Retinal pigment epithelial cell (primary cell): ENCODE measurements at regions not wholly inside any gene's neighbourhood (a gene's known extent, or its start where the extent isn't known, plus 50 kb on each side); places are given as distances from the start of the nearest gene placed in this dataset.
"Not testable (repeated sequence)": the region's sequence is repeated elsewhere in the genome, so short reads cannot be mapped to it uniquely, and the experiment has no call there.

Experiments
- DNase-seq: peaks from one replicate; pipeline ENCODE4 v3.0.0-alpha.2; 2010; ENCODE audit warnings: low read depth
- H3K4me3 ChIP-seq: 2 replicates; pipeline ENCODE4 v1.5.1; 2011; ENCODE audit warnings: mild to moderate bottlenecking, low read length, control low read depth, moderate library complexity
- TF ChIP-seq, protein P1 (sequence below): conservative IDR thresholded peaks from 2 replicates; pipeline ENCODE4 v1.5.1; 2011; ENCODE audit warnings: low read depth, low read length, control low read depth, inconsistent platforms

GRCh38 chr13:95404141-95404882 lies 103.1 kb upstream of the ABCC4 start:
- DNase-seq, result no peak
- TF ChIP-seq, protein P1, sequence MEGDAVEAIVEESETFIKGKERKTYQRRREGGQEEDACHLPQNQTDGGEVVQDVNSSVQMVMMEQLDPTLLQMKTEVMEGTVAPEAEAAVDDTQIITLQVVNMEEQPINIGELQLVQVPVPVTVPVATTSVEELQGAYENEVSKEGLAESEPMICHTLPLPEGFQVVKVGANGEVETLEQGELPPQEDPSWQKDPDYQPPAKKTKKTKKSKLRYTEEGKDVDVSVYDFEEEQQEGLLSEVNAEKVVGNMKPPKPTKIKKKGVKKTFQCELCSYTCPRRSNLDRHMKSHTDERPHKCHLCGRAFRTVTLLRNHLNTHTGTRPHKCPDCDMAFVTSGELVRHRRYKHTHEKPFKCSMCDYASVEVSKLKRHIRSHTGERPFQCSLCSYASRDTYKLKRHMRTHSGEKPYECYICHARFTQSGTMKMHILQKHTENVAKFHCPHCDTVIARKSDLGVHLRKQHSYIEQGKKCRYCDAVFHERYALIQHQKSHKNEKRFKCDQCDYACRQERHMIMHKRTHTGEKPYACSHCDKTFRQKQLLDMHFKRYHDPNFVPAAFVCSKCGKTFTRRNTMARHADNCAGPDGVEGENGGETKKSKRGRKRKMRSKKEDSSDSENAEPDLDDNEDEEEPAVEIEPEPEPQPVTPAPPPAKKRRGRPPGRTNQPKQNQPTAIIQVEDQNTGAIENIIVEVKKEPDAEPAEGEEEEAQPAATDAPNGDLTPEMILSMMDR, result peak; percentile 93
- peak overlapping the region; percentile 51 for H3K4me3 ChIP-seq

- no peak overlapping the region for H3K4me3 ChIP-seq
- TF ChIP-seq, protein P1, result no peak
- DNase-seq, result no peak
Measured at GRCh38 chr13:95406176-95406575, 104.9 kb upstream of the ABCC4 start.

- TF ChIP-seq, protein P1, result no peak
- no peak overlapping the region for H3K4me3 ChIP-seq
Measured at GRCh38 chr13:95411428-95412040, 110.3 kb upstream of the ABCC4 start.

DNA sequence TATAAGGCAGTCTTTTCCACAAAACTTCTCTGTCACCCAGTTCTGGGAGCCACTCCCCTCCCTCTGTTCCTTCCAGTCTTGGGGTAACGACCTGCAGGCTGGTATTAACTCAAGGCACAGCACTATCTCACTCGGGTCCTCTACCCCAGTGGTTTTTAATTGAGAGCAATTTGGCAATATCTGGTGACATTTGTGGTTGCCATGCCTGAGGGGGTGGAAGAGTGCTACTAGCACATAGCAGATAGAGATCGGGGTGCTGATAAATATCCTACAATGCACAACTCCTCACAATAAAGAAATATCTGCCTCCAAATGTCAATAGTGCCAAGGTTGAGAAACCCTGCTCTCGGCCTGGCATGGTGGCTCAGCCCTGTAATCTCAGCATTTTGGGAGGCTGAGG lies 117.7 kb upstream of the ABCC4 start:
- no peak for DNase-seq
- no peak overlapping the region for H3K4me3 ChIP-seq
- TF ChIP-seq, protein P1, result no peak

More at GRCh38 chr13:95411428-95412040, 110.3 kb upstream of the ABCC4 start:
- DNase-seq, result no peak

GRCh38 chr13:95420501-95420900 lies 119.2 kb upstream of the ABCC4 start:
- TF ChIP-seq, protein P1, result no peak
- no peak for DNase-seq
- H3K4me3 ChIP-seq, result no peak overlapping the region

DNA sequence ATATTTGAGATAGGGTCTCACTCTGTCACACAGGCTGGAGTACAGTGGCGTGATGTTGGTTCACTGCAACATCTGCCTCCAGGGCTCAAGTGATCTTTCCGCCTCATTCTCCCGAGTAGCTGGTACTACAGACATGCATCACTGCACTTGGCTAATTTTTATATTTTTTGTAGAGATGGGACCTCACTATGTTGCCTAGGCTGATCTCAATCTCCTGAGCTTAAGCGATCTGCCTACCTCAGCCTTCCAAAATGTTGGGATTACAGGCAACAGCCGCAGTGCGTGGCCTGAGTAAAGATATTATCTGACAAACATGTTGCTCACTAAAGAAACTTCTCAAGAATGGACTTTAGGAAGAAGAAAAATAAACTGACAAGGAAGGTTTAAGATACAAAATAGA lies 125.4 kb upstream of the ABCC4 start:
- DNase-seq, result no peak
- no peak overlapping the region for H3K4me3 ChIP-seq
- TF ChIP-seq, protein P1, result no peak

- DNase-seq, H3K4me3 ChIP-seq: not testable (repeated sequence)
Measured at GRCh38 chr13:95430525-95430924, 122.0 kb upstream of the CLDN10 start.
